ENCODE measurements at regions not wholly inside any gene's neighbourhood (a gene's known extent, or its start where the extent isn't known, plus 50 kb on each side); places are given as distances from the start of the nearest gene placed in this dataset.
A peak's percentile ranks its signal among the peaks of the same experiment; 100 is the strongest.

- peak; percentile 84 for FAIRE-seq
These were observed 484.7 kb upstream of the SORCS1 start for GRCh38 chr10:107649249-107649648.

GRCh38 chr10:107647462-107647861, 483.0 kb upstream of the SORCS1 start:
- FAIRE-seq: no peak

- FAIRE-seq: no peak
These were observed 467.4 kb upstream of the SORCS1 start for GRCh38 chr10:107631876-107632275.

GRCh38 chr10:107626862-107627261, 462.4 kb upstream of the SORCS1 start:
- no peak for FAIRE-seq

- no peak for FAIRE-seq
These were observed 458.8 kb upstream of the SORCS1 start for GRCh38 chr10:107623292-107623691.

GRCh38 chr10:107619139-107619538, 454.6 kb upstream of the SORCS1 start:
- FAIRE-seq: no peak

- no peak for FAIRE-seq
These were observed 454.0 kb upstream of the SORCS1 start for GRCh38 chr10:107618504-107618994.

GRCh38 chr10:107616463-107617410, 452.2 kb upstream of the SORCS1 start:
- FAIRE-seq: no peak

- FAIRE-seq: no peak
These were observed 451.5 kb upstream of the SORCS1 start for GRCh38 chr10:107616031-107616430.

- no peak for FAIRE-seq
These were observed 450.6 kb upstream of the SORCS1 start for GRCh38 chr10:107614939-107615685.

GRCh38 chr10:107611115-107611514, 446.6 kb upstream of the SORCS1 start:
- FAIRE-seq: no peak

GRCh38 chr10:107589081-107589480, 424.6 kb upstream of the SORCS1 start:
- FAIRE-seq: no peak

- no peak for FAIRE-seq
These were observed 421.1 kb upstream of the SORCS1 start for GRCh38 chr10:107585630-107586029.

GRCh38 chr10:107583974-107584373, 419.5 kb upstream of the SORCS1 start:
- FAIRE-seq: no peak

- no peak for FAIRE-seq
These were observed 415.5 kb upstream of the SORCS1 start for GRCh38 chr10:107579970-107580369.

GRCh38 chr10:107577221-107577620, 412.7 kb upstream of the SORCS1 start:
- FAIRE-seq: no peak

GRCh38 chr10:107576746-107577145, 412.2 kb upstream of the SORCS1 start:
- FAIRE-seq: no peak

GRCh38 chr10:107565014-107565413, 400.5 kb upstream of the SORCS1 start:
- no peak for FAIRE-seq

GRCh38 chr10:107561136-107561650, 396.7 kb upstream of the SORCS1 start:
- FAIRE-seq: no peak

GRCh38 chr10:107557916-107558315, 393.4 kb upstream of the SORCS1 start:
- peak; percentile 65 for FAIRE-seq

GRCh38 chr10:107554333-107554732, 389.8 kb upstream of the SORCS1 start:
- no peak for FAIRE-seq

GRCh38 chr10:107553470-107553869, 389.0 kb upstream of the SORCS1 start:
- FAIRE-seq: no peak

GRCh38 chr10:107552963-107553362, 388.5 kb upstream of the SORCS1 start:
- no peak for FAIRE-seq

All from colon (tissue), 2 donors.